CD4-positive, alpha-beta T cell (primary cell): ENCODE measurements at regions not wholly inside any gene's neighbourhood (a gene's known extent, or its start where the extent isn't known, plus 50 kb on each side); places are given as distances from the start of the nearest gene placed in this dataset.

Source experiments
- ATAC-seq: fragments of 200-7000 bp; cut with Tn5 transposase; one replicate; pipeline ENCODE4 v1.10.0; 2022; ENCODE audit warnings: mild to moderate bottlenecking; ENCODE audit not compliant: poor library complexity
- CTCF ChIA-PET: fragments of 350-600 bp; sonication (Branson Sonifier 250); formaldehyde crosslinking; loops from one replicate; lab custom pipeline; 2021; ENCODE audit warnings: antibody characterized with exemption, inconsistent platforms; lab: Charles Lee
- POLR2A ChIA-PET: fragments of 350-600 bp; sonication (Branson Sonifier 250); formaldehyde crosslinking; loops from one replicate; lab custom pipeline; 2021; ENCODE audit warnings: antibody characterized with exemption, inconsistent platforms; lab: Charles Lee
- DNase-seq, 14 experiments: peaks; one replicate each; pipeline ENCODE4 v3.0.0-alpha.2; 2013 to 2020; ENCODE audit warnings: mixed read lengths in 2 of 14
- H3K27ac ChIP-seq, 2 donors: one replicate each; pipeline versions ENCODE4 v1.5.1 to v1.7.0; 2013; ENCODE audit warnings: low read length in 2 of 2, low read depth in 1 of 2, mild to moderate bottlenecking in 1 of 2
- H3K27me3 ChIP-seq, 2 experiments: 1 replicate in 1 of 2; 2 replicates in 1 of 2; pipeline versions ENCODE4 v1.6.1 to v1.7.0; 2013; ENCODE audit warnings: low read length in 2 of 2, control low read depth in 1 of 2, mild to moderate bottlenecking in 1 of 2, moderate library complexity in 1 of 2; ENCODE audit not compliant: insufficient read depth in 2 of 2, control insufficient read depth in 1 of 2
- H3K36me3 ChIP-seq: one replicate; pipeline ENCODE4 v1.6.1; 2013; ENCODE audit warnings: low read length, control low read depth; ENCODE audit not compliant: insufficient read depth
- H3K4me1 ChIP-seq: one replicate; pipeline ENCODE4 v1.6.1; 2013; ENCODE audit warnings: low read length, control low read depth; ENCODE audit not compliant: insufficient read depth
- H3K4me3 ChIP-seq: one replicate; pipeline ENCODE4 v1.5.1; 2013; ENCODE audit warnings: mild to moderate bottlenecking, low read length, moderate library complexity
- H3K9me3 ChIP-seq, 2 experiments: 1 replicate in 1 of 2; 2 replicates in 1 of 2; pipeline versions ENCODE4 v1.6.1 to v1.7.0; 2013; ENCODE audit warnings: low read length in 2 of 2, mild to moderate bottlenecking in 2 of 2, control low read depth in 1 of 2, moderate library complexity in 1 of 2; ENCODE audit not compliant: control insufficient read depth in 1 of 2, insufficient read depth in 1 of 2
- H3K27ac Mint-ChIP-seq: one replicate; pipeline ENCODE4 v1.8.0; 2020; ENCODE audit warnings: mixed read lengths
- H3K27me3 Mint-ChIP-seq: one replicate; pipeline ENCODE4 v1.8.0; 2021; ENCODE audit warnings: mixed read lengths
- H3K36me3 Mint-ChIP-seq: one replicate; pipeline ENCODE4 v1.8.0; 2021; ENCODE audit warnings: low read depth, mixed read lengths
- H3K4me1 Mint-ChIP-seq: one replicate; pipeline ENCODE4 v1.8.0; 2021; ENCODE audit warnings: low read depth, mixed read lengths
- H3K4me3 Mint-ChIP-seq: one replicate; pipeline ENCODE4 v1.8.0; 2020; ENCODE audit warnings: mild to moderate bottlenecking, mixed read lengths
- H3K9me3 Mint-ChIP-seq: one replicate; pipeline ENCODE4 v1.8.0; 2020; ENCODE audit warnings: mixed read lengths
- intact Hi-C, 2 experiments: fragments of 100-400 bp; cut with DNase I in 1 of 2; cut with micrococcal nuclease in 1 of 2; formaldehyde crosslinking; loops; one replicate each; pipeline versions ENCODE4 v1.15.1 to v1.9.0; 2023 to 2025; cut with DNase I, micrococcal nuclease
- TF ChIP-seq, protein P1 (sequence below): fragments of 200-600 bp; IDR thresholded peaks from one replicate; pipeline ENCODE4 v1.8.0; 2022; ENCODE audit warnings: antibody characterized with exemption, mild to moderate bottlenecking

DNA sequence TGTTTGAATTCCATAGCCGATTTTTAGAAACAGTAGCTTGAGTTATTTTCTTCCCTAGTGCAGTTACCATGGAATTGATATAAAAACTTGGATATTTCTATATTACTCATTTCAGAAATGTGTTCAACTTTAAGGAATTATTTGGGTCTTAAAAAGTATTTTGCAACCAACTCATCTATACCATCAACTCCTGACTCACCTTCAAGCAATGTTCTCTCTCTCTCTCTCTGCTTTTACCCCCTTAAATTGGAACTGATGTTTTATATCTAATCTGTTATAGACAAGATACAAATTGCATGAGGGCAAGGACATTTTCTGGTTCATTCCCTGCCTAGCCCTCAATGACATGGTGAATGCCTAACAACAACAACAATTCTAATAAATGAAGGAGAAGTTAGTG lies 214.7 kb upstream of the NRIP1 start:
- TF ChIP-seq, protein P1, sequence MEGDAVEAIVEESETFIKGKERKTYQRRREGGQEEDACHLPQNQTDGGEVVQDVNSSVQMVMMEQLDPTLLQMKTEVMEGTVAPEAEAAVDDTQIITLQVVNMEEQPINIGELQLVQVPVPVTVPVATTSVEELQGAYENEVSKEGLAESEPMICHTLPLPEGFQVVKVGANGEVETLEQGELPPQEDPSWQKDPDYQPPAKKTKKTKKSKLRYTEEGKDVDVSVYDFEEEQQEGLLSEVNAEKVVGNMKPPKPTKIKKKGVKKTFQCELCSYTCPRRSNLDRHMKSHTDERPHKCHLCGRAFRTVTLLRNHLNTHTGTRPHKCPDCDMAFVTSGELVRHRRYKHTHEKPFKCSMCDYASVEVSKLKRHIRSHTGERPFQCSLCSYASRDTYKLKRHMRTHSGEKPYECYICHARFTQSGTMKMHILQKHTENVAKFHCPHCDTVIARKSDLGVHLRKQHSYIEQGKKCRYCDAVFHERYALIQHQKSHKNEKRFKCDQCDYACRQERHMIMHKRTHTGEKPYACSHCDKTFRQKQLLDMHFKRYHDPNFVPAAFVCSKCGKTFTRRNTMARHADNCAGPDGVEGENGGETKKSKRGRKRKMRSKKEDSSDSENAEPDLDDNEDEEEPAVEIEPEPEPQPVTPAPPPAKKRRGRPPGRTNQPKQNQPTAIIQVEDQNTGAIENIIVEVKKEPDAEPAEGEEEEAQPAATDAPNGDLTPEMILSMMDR = no peak
- Mint-ChIP-seq H3K27me3 (peaks cover 4% of the 10 kb centered on the region), H3K36me3 (no peaks in the 10 kb centered on the region), H3K4me1 (no peaks in the 10 kb centered on the region), H3K9me3 (no peaks in the 10 kb centered on the region), H3K4me3 (no peak overlapping the region), H3K27ac (no peak overlapping the region)
- intact Hi-C loops = no loop called here
- Histone ChIP-seq H3K27ac (no peak overlapping the region), H3K4me1 (no peaks in the 10 kb centered on the region), H3K4me3 (no peak overlapping the region), H3K9me3 (no peaks in the 10 kb centered on the region), H3K27me3 (peaks cover 0 to 5% of the 10 kb centered on the region in 2 experiments), H3K36me3 (no peaks in the 10 kb centered on the region)
- ATAC-seq (no peak), DNase-seq (no peak)
- ChIA-PET POLR2A (no interaction called here), CTCF (no interaction called here)

GRCh38 chr21:15281714-15282113 lies 216.9 kb upstream of the NRIP1 start:
- CTCF ChIA-PET = interaction anchor here (0.8 kb wide), 1 partner anchor 19 kb away, joined by 4 read pairs; no protein-coding TSS in a partner anchor
- TF ChIP-seq, protein P1 = no peak
- H3K4me3 Mint-ChIP-seq = no peak overlapping the region

DNA sequence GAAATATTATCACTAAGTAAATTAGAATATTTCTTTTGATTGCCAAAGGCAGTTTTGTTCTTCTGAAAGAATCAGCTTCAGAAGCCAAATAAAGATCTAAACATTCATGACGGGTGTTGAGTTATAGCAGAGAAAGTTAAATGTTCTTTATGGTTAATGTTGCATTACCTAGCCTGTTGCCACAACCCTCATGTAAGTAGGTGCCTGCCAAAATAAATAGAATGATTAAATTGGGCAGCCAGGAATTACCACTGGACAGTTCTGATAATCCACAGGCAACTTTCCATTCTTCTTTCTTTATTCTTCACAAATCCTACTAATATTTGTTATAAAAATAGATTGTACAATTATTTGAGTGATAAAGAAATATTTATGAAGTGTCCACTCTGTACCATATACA lies 217.9 kb upstream of the NRIP1 start:
- Mint-ChIP-seq H3K27ac (no peak overlapping the region), H3K9me3 (no peaks in the 10 kb centered on the region), H3K4me3 (no peak overlapping the region), H3K4me1 (no peaks in the 10 kb centered on the region), H3K27me3 (no peaks in the 10 kb centered on the region), H3K36me3 (no peaks in the 10 kb centered on the region)
- no peaks in the 10 kb centered on the region for H3K4me1 ChIP-seq
- ATAC-seq (no peak), DNase-seq (no peak)
- H3K27ac ChIP-seq = no peak overlapping the region
- no peak overlapping the region for H3K4me3 ChIP-seq
- no peaks in the 10 kb centered on the region for H3K9me3 ChIP-seq
- ChIA-PET POLR2A (no interaction called here), CTCF (no interaction called here)
- intact Hi-C loops = no loop called here
- peaks cover 0 to 5% of the 10 kb centered on the region in 2 experiments for H3K27me3 ChIP-seq
- TF ChIP-seq, protein P1 = no peak
- H3K36me3 ChIP-seq = no peaks in the 10 kb centered on the region

More at GRCh38 chr21:15281714-15282113, 216.9 kb upstream of the NRIP1 start:
- H3K27ac ChIP-seq = no peak overlapping the region
- no peaks in the 10 kb centered on the region for H3K36me3 Mint-ChIP-seq
- no peaks in the 10 kb centered on the region for H3K4me1 ChIP-seq
- no peaks in the 10 kb centered on the region for H3K4me1 Mint-ChIP-seq
- H3K9me3 Mint-ChIP-seq = no peaks in the 10 kb centered on the region
- no peak overlapping the region for H3K27ac Mint-ChIP-seq
- no peak for DNase-seq
- intact Hi-C loops = no loop called here
- H3K36me3 ChIP-seq = no peaks in the 10 kb centered on the region
- H3K27me3 Mint-ChIP-seq = no peaks in the 10 kb centered on the region
- H3K27me3 ChIP-seq = peaks cover 0 to 5% of the 10 kb centered on the region in 2 experiments
- POLR2A ChIA-PET = no interaction called here
- ATAC-seq = no peak
- H3K4me3 ChIP-seq = no peak overlapping the region
- H3K9me3 ChIP-seq = no peaks in the 10 kb centered on the region
